ENCODE measurements at regions not wholly inside any gene's neighbourhood (a gene's known extent, or its start where the extent isn't known, plus 50 kb on each side); places are given as distances from the start of the nearest gene placed in this dataset.
"Not testable (repeated sequence)": the region's sequence is repeated elsewhere in the genome, so short reads cannot be mapped to it uniquely, and the experiment has no call there.

DNA sequence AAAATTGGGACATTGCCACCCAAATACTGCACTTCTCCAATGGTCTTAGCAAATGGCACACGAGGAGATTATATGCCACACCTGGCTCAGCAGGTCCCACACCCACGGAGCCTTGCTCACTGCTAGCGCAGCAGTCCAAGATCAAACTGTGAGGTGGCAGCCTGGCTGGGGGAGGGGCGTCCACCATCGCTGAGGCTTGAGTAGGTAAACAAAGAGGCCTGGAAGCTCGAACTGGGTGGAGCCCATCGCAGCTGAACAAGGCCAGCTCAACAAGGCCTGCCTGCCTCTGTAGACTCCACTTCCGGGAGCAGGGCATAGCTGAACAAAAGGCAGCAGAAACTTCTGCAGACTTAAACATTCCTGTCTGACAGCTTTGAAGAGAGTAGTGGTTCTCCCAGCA lies 222.4 kb upstream of the PCDH9 start:
- H3K36me3 ChIP-seq (ENCODE audit: control insufficient read depth in 2 of 2, insufficient read depth in 1 of 2, low read length in 2 of 2); H3K4me3 ChIP-seq (ENCODE audit: low read depth, low read length); H3K27ac ChIP-seq (ENCODE audit: extremely low read depth, low read depth, low read length); POLR2A ChIA-PET; H3K9me3 ChIP-seq (ENCODE audit: control insufficient read depth, insufficient read depth, low read depth, low read length); H3K4me1 ChIP-seq (ENCODE audit: control insufficient read depth, insufficient read depth, low read length): not testable (repeated sequence)
- CTCF ChIA-PET: interaction anchor here (0.5 kb wide), 1 partner anchor 852 kb away, joined by 3 read pairs; no protein-coding TSS in a partner anchor

DNA sequence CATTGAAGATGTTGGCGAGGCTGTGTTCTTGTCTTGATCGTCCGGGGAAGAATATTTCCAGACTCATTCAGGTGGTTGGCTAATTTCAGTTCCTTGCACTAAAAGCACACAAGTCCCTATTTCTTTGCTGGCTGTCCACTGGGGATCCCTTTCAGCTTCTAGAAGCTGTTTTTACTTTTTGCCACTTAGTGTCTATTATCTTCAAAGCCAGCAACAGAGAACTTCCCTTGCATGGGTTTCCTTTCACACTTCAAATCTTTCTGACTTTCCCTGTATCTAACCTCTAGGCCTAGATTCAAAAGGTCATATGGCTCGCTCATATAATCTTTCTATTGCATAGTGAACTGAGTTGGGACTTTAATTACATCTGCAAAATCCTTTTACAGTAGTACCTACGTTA lies 215.3 kb upstream of the PCDH9 start:
- CTCF ChIA-PET: no interaction called here
- no peaks in the 10 kb centered on the region for H3K36me3 ChIP-seq (ENCODE audit: control insufficient read depth in 2 of 2, insufficient read depth in 1 of 2, low read length in 2 of 2)
- TF ChIP-seq ZNF792 (tag by site-specific recombination; IDR thresholded peaks at IDR 0.05): no peak
- TF ChIP-seq ZBTB1 (tag by site-specific recombination; IDR thresholded peaks at IDR 0.05): no peak
- TF ChIP-seq SP7 (tag by site-specific recombination; IDR thresholded peaks at IDR 0.05): no peak
- no peak for TF ChIP-seq ZFP41 (tag by site-specific recombination; IDR thresholded peaks at IDR 0.05; ENCODE audit: borderline replicate concordance)
- TF ChIP-seq, protein P1, sequence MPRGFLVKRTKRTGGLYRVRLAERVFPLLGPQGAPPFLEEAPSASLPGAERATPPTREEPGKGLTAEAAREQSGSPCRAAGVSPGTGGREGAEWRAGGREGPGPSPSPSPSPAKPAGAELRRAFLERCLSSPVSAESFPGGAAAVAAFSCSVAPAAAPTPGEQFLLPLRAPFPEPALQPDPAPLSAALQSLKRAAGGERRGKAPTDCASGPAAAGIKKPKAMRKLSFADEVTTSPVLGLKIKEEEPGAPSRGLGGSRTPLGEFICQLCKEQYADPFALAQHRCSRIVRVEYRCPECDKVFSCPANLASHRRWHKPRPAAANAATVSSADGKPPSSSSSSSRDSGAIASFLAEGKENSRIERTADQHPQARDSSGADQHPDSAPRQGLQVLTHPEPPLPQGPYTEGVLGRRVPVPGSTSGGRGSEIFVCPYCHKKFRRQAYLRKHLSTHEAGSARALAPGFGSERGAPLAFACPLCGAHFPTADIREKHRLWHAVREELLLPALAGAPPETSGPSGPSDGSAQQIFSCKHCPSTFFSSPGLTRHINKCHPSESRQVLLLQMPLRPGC (tag by site-specific recombination; IDR thresholded peaks at IDR 0.05): no peak
- TF ChIP-seq FEZF1 (tag by site-specific recombination; IDR thresholded peaks at IDR 0.05): no peak
- no peak for TF ChIP-seq HOXD13 (CRISPR knock-in tag; IDR thresholded peaks at IDR 0.05; ENCODE audit: borderline replicate concordance)
- TF ChIP-seq SCRT1 (tag by site-specific recombination; IDR thresholded peaks at IDR 0.05; ENCODE audit: borderline replicate concordance): no peak
- TF ChIP-seq, protein P2, sequence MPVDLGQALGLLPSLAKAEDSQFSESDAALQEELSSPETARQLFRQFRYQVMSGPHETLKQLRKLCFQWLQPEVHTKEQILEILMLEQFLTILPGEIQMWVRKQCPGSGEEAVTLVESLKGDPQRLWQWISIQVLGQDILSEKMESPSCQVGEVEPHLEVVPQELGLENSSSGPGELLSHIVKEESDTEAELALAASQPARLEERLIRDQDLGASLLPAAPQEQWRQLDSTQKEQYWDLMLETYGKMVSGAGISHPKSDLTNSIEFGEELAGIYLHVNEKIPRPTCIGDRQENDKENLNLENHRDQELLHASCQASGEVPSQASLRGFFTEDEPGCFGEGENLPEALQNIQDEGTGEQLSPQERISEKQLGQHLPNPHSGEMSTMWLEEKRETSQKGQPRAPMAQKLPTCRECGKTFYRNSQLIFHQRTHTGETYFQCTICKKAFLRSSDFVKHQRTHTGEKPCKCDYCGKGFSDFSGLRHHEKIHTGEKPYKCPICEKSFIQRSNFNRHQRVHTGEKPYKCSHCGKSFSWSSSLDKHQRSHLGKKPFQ (tag by site-specific recombination; IDR thresholded peaks at IDR 0.05): no peak
- TF ChIP-seq HOXC10 (CRISPR knock-in tag; IDR thresholded peaks at IDR 0.05): no peak
- no peak for TF ChIP-seq ZNF175 (tag by site-specific recombination; IDR thresholded peaks at IDR 0.05)
- no peak for TF ChIP-seq YY1 (tag by site-specific recombination; IDR thresholded peaks at IDR 0.05)
- TF ChIP-seq ZNF510 (tag by site-specific recombination; IDR thresholded peaks at IDR 0.05; ENCODE audit: insufficient replicate concordance): no peak
- TF ChIP-seq ZNF514 (tag by site-specific recombination; IDR thresholded peaks at IDR 0.05): no peak
- TF ChIP-seq, protein P3, sequence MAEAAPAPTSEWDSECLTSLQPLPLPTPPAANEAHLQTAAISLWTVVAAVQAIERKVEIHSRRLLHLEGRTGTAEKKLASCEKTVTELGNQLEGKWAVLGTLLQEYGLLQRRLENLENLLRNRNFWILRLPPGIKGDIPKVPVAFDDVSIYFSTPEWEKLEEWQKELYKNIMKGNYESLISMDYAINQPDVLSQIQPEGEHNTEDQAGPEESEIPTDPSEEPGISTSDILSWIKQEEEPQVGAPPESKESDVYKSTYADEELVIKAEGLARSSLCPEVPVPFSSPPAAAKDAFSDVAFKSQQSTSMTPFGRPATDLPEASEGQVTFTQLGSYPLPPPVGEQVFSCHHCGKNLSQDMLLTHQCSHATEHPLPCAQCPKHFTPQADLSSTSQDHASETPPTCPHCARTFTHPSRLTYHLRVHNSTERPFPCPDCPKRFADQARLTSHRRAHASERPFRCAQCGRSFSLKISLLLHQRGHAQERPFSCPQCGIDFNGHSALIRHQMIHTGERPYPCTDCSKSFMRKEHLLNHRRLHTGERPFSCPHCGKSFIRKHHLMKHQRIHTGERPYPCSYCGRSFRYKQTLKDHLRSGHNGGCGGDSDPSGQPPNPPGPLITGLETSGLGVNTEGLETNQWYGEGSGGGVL (tag by site-specific recombination; IDR thresholded peaks at IDR 0.05): no peak
- TF ChIP-seq, protein P4, sequence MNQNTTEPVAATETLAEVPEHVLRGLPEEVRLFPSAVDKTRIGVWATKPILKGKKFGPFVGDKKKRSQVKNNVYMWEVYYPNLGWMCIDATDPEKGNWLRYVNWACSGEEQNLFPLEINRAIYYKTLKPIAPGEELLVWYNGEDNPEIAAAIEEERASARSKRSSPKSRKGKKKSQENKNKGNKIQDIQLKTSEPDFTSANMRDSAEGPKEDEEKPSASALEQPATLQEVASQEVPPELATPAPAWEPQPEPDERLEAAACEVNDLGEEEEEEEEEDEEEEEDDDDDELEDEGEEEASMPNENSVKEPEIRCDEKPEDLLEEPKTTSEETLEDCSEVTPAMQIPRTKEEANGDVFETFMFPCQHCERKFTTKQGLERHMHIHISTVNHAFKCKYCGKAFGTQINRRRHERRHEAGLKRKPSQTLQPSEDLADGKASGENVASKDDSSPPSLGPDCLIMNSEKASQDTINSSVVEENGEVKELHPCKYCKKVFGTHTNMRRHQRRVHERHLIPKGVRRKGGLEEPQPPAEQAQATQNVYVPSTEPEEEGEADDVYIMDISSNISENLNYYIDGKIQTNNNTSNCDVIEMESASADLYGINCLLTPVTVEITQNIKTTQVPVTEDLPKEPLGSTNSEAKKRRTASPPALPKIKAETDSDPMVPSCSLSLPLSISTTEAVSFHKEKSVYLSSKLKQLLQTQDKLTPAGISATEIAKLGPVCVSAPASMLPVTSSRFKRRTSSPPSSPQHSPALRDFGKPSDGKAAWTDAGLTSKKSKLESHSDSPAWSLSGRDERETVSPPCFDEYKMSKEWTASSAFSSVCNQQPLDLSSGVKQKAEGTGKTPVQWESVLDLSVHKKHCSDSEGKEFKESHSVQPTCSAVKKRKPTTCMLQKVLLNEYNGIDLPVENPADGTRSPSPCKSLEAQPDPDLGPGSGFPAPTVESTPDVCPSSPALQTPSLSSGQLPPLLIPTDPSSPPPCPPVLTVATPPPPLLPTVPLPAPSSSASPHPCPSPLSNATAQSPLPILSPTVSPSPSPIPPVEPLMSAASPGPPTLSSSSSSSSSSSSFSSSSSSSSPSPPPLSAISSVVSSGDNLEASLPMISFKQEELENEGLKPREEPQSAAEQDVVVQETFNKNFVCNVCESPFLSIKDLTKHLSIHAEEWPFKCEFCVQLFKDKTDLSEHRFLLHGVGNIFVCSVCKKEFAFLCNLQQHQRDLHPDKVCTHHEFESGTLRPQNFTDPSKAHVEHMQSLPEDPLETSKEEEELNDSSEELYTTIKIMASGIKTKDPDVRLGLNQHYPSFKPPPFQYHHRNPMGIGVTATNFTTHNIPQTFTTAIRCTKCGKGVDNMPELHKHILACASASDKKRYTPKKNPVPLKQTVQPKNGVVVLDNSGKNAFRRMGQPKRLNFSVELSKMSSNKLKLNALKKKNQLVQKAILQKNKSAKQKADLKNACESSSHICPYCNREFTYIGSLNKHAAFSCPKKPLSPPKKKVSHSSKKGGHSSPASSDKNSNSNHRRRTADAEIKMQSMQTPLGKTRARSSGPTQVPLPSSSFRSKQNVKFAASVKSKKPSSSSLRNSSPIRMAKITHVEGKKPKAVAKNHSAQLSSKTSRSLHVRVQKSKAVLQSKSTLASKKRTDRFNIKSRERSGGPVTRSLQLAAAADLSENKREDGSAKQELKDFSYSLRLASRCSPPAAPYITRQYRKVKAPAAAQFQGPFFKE (tag by site-specific recombination; IDR thresholded peaks at IDR 0.05; ENCODE audit: borderline replicate concordance): no peak
- no peak overlapping the region for H3K4me3 ChIP-seq (ENCODE audit: low read depth, low read length)
- H3K4me1 ChIP-seq (ENCODE audit: control insufficient read depth, insufficient read depth, low read length): no peaks in the 10 kb centered on the region
- H3K9me3 ChIP-seq (ENCODE audit: control insufficient read depth, insufficient read depth, low read depth, low read length): no peaks in the 10 kb centered on the region
- no peak overlapping the region for H3K27ac ChIP-seq (ENCODE audit: extremely low read depth, low read depth, low read length)
- POLR2A ChIA-PET: no interaction called here
